Psoas muscle (tissue), 7 donors: ENCODE measurements at regions not wholly inside any gene's neighbourhood (a gene's known extent, or its start where the extent isn't known, plus 50 kb on each side); places are given as distances from the start of the nearest gene placed in this dataset.

Source experiments
- ATAC-seq, 4 donors: fragments of 200-7000 bp; cut with Tn5 transposase; one replicate each; pipeline ENCODE4 v1.9.1; 2020; ENCODE audit warnings: moderate library complexity in 3 of 4, mild to moderate bottlenecking in 2 of 4
- DNase-seq, 2 donors: peaks; one replicate each; pipeline ENCODE4 v3.0.0-alpha.2; 2020
- H3K27ac ChIP-seq: fragments of 200-600 bp; one replicate; pipeline ENCODE4 v1.8.0; 2022
- H3K27me3 ChIP-seq, 3 donors: fragments of 200-600 bp in 1 of 3; one replicate each; pipeline versions ENCODE4 v1.6.1 to v1.8.0; 2013 to 2022; ENCODE audit warnings: low read length in 2 of 3, mild to moderate bottlenecking in 2 of 3, moderate library complexity in 1 of 3; ENCODE audit not compliant: insufficient read depth in 3 of 3
- H3K36me3 ChIP-seq, 2 donors: fragments of 200-600 bp in 1 of 2; one replicate each; pipeline versions ENCODE4 v1.6.1 to v1.8.0; 2013 to 2022; ENCODE audit warnings: low read depth in 1 of 2, mild to moderate bottlenecking in 1 of 2, moderate library complexity in 1 of 2; ENCODE audit not compliant: insufficient read depth in 1 of 2
- H3K4me1 ChIP-seq: fragments of 200-600 bp; one replicate; pipeline ENCODE4 v1.8.0; 2022
- H3K4me3 ChIP-seq: fragments of 200-600 bp; one replicate; pipeline ENCODE4 v1.8.0; 2022; ENCODE audit warnings: mild to moderate bottlenecking
- H3K9me3 ChIP-seq: fragments of 200-600 bp; one replicate; pipeline ENCODE4 v1.8.0; 2022
- WGBS, 3 donors: extraction: QIAGEN DNeasy Blood & Tissue Kit; methylation state at CpG; one replicate each; pipeline versions ENCODE4 v1.1.6 to v1.1.7; 2013; 5-methylcytosine and 5-hydroxymethylcytosine counted together
- intact Hi-C, 2 donors: fragments of 100-400 bp; cut with DNase I; formaldehyde crosslinking; loops; one replicate each; pipeline versions ENCODE4 v1.11.0 to v1.14.2; 2022
- TF ChIP-seq, protein P1 (sequence below): fragments of 200-600 bp; IDR thresholded peaks from one replicate; pipeline ENCODE4 v1.8.0; 2022; ENCODE audit warnings: antibody characterized with exemption
- donor health status: healthy with polysubstance abuse.
- donor health status: DM: no; HTN: no; CAD: no; lungs with moderate emphysema.
- donor health status: Bipolar disorder and iron deficiency.
- donor health status: healthy.
- donor health status: DM: yes; HTN: yes; CAD: no.
- donor health status: DM: no; HTN: no; CAD: no.
- donor health status: DM: yes; HTN: yes; CAD: no.

DNA sequence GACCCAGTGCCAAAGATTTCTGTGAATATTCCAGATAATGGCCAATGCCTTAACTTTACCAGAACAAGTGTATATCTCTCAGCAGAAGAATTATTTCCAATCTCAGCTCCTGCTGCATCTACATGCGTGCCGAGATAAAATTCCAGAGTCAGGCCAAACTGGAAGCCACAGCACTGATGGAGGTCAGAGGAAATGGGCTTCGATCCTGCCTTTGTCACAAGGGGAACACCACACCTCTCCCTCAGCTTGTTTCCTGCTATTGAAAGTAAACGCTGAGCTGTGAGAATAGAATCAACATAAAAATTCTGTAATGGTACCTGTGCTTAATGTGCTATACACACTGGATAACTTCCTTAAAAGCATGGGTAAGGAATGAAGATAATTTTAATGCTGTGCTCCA, 255.5 kb downstream of the NEBL start:
- TF ChIP-seq, protein P1, sequence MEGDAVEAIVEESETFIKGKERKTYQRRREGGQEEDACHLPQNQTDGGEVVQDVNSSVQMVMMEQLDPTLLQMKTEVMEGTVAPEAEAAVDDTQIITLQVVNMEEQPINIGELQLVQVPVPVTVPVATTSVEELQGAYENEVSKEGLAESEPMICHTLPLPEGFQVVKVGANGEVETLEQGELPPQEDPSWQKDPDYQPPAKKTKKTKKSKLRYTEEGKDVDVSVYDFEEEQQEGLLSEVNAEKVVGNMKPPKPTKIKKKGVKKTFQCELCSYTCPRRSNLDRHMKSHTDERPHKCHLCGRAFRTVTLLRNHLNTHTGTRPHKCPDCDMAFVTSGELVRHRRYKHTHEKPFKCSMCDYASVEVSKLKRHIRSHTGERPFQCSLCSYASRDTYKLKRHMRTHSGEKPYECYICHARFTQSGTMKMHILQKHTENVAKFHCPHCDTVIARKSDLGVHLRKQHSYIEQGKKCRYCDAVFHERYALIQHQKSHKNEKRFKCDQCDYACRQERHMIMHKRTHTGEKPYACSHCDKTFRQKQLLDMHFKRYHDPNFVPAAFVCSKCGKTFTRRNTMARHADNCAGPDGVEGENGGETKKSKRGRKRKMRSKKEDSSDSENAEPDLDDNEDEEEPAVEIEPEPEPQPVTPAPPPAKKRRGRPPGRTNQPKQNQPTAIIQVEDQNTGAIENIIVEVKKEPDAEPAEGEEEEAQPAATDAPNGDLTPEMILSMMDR = no peak
- ATAC-seq (no peak), DNase-seq (no peak)
- no peaks in the 10 kb centered on the region for H3K9me3 ChIP-seq
- no peaks in the 10 kb centered on the region for H3K4me1 ChIP-seq
- intact Hi-C loops = no loop called here
- WGBS, 3 donors = 63 to 82% (median 78%) methylated on average over 4 of the region's 4 CpGs
- H3K4me3 ChIP-seq = no peak overlapping the region
- peak overlapping the region; percentile 30 for H3K27ac ChIP-seq
- no peaks in the 10 kb centered on the region for H3K27me3 ChIP-seq
- H3K36me3 ChIP-seq = no peaks in the 10 kb centered on the region

DNA sequence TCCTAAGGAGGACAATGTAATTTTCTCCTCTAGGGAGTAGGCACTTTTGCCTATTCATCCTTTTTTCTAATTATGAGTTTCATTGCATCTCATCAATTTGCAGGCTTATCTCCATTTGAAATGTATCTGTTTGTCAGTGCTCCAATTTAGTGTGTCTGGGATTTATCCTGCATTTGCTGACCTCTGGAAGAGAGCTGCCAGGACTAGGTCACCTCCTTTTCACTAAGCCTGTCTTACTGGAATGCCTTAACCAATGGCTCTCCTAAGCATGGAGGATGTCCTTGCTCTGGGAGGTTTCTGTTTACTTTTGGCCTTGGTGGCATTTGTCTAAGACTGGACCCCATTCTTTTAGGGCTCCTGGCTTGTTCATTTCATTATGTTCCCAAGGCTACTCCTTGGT, 261.5 kb downstream of the NEBL start:
- H3K27me3 ChIP-seq = no peaks in the 10 kb centered on the region
- intact Hi-C loops = no loop called here

DNA sequence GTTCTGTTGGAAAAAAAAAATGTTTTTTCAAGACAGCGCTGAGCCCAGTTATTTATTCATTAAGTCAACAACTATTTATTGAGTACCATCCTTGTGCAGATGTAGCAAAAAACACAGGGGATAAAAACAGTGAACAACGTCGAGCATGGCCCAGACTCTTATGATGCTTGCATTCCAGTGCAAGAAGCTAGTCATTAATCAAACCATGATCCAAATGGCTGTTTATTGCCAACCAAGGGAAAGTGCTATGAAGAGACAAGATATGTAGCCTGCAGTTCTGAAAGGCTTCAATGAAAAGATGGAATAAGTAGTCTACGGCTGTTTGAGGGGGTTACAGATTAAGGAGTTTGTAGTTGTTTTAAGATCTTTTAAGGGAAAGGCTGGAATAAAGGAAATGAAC, 262.3 kb downstream of the NEBL start:
- WGBS, 3 donors = 56 to 60% (median 57%) methylated on average over 4 of the region's 4 CpGs
- Histone ChIP-seq H3K9me3 (no peaks in the 10 kb centered on the region), H3K27me3 (no peaks in the 10 kb centered on the region), H3K36me3 (no peaks in the 10 kb centered on the region), H3K4me3 (no peak overlapping the region), H3K27ac (no peak overlapping the region), H3K4me1 (no peaks in the 10 kb centered on the region)
- ATAC-seq (no peak), DNase-seq (no peak)
- TF ChIP-seq, protein P1 = no peak
- intact Hi-C loops = no loop called here

More for the DNA sequence above, 261.5 kb downstream of the NEBL start:
- TF ChIP-seq, protein P1 = no peak
- Histone ChIP-seq H3K4me1 (no peaks in the 10 kb centered on the region), H3K4me3 (no peak overlapping the region), H3K27ac (no peak overlapping the region), H3K36me3 (no peaks in the 10 kb centered on the region), H3K9me3 (no peaks in the 10 kb centered on the region)
- DNase-seq (no peak), ATAC-seq (no peak)

DNA sequence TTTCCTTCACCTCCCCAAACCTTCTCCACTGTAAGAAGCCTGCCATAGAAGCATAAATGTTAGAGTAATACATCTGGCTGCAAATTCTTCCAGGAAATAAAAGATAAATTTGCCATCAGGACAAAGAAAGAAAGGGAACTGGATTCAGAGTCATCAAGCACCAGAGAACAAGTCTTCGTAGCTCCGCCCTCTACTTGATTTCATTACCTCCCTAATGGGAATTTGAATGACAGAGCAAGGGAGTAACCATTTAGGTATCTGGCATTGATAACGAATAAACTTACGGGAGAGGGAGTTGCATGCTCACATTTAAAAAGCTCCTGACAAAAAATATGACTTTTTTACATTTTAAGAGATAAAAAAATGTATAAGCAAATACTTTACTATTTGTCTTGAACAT, 263.4 kb downstream of the NEBL start:
- DNase-seq = no peak
- no peaks in the 10 kb centered on the region for H3K36me3 ChIP-seq
- no peak for ATAC-seq
- H3K27me3 ChIP-seq = no peaks in the 10 kb centered on the region
- H3K4me1 ChIP-seq = no peaks in the 10 kb centered on the region
- TF ChIP-seq, protein P1 = no peak
- intact Hi-C loops = no loop called here
- no peak overlapping the region for H3K4me3 ChIP-seq
- no peak overlapping the region for H3K27ac ChIP-seq
- H3K9me3 ChIP-seq = no peaks in the 10 kb centered on the region
- 88 to 91% (median 89%) methylated on average over 4 of the region's 4 CpGs for WGBS, 3 donors

DNA sequence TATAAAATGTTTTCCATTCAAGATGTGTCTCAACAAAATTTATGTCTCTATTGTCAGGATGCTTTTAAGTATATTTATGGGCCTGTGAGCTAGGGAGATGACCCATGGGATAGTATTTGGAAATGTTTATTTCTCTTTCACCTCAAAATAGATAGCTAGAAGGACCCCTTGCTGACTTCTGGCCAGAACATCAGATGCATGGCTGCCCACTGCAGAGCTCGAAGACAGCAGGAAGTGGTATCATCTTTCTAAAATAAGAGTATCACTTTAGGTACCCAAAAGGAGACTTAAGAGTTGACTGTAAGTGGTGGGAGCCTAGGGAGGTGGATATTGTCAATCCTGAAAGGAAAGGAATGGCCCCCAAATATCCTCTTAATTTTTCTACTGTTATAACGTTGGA, 264.4 kb downstream of the NEBL start:
- Histone ChIP-seq H3K9me3 (no peaks in the 10 kb centered on the region), H3K36me3 (no peaks in the 10 kb centered on the region), H3K27ac (no peak overlapping the region), H3K4me1 (no peaks in the 10 kb centered on the region), H3K27me3 (no peaks in the 10 kb centered on the region), H3K4me3 (no peak overlapping the region)
- DNase-seq (no peak), ATAC-seq (no peak)
- intact Hi-C loops = no loop called here
- TF ChIP-seq, protein P1 = no peak
- 69 to 75% (median 72%) methylated on average over 2 of the region's 2 CpGs for WGBS, 3 donors
